SK-N-SH (cell line): ENCODE measurements at regions not wholly inside any gene's neighbourhood (a gene's known extent, or its start where the extent isn't known, plus 50 kb on each side); places are given as distances from the start of the nearest gene placed in this dataset.

ENCODE experiments used
- CTCF ChIA-PET: fragments of 300-600, 350-600 bp; formaldehyde crosslinking; extraction: SDS; loops from one replicate; lab custom pipeline; 2021; lab: Yijun Ruan, JAX
- POLR2A ChIA-PET: fragments of 350-600 bp; sonication (Branson Sonifier 250); formaldehyde crosslinking; extraction: SDS; loops from one replicate; lab custom pipeline; 2020; ENCODE audit warnings: antibody characterized with exemption, inconsistent platforms; lab: Yijun Ruan, JAX
- DNase-seq: peaks from one replicate; pipeline ENCODE4 v3.0.0; 2012
- H2AFZ ChIP-seq: fragments of 200-600 bp; sonication (generic); 2 replicates; pipeline ENCODE4 v1.8.1; 2016; ENCODE audit warnings: antibody characterized with exemption, mild to moderate bottlenecking, low read depth
- H3F3A ChIP-seq: fragments of 200-600 bp; sonication (generic); replicated peaks from 2 replicates; pipeline ENCODE3; 2016; ENCODE audit warnings: antibody characterized with exemption, mild to moderate bottlenecking; ENCODE audit not compliant: insufficient read depth
- H3K27ac ChIP-seq, 2 experiments: fragments of 200-500 bp in 1 of 2; fragments of 200-600 bp in 1 of 2; sonication (Bioruptor generic) in 1 of 2; sonication (generic), shearing (Covaris generic) in 1 of 2; 2 replicates each; pipeline versions ENCODE4 v1.5.1 to v1.6.1; 2014 to 2016; ENCODE audit warnings: low read depth in 2 of 2, inconsistent platforms in 1 of 2, low read length in 1 of 2, mild to moderate bottlenecking in 1 of 2, mixed read lengths in 1 of 2
- H3K27me3 ChIP-seq: fragments of 200-600 bp; sonication (generic), shearing (Covaris generic); 2 replicates; pipeline ENCODE4 v1.6.1; 2016; ENCODE audit warnings: mixed run types; ENCODE audit not compliant: insufficient read depth
- H3K36me3 ChIP-seq, 2 experiments: fragments of 200-500 bp in 1 of 2; fragments of 200-600 bp in 1 of 2; sonication (Bioruptor generic) in 1 of 2; sonication (generic) in 1 of 2; replicated peaks in 1 of 2; 2 replicates each; pipeline versions ENCODE3 to v1.5.1; 2014 to 2016; ENCODE audit warnings: low read length in 1 of 2, mild to moderate bottlenecking in 1 of 2; ENCODE audit not compliant: insufficient read depth in 2 of 2, control insufficient read depth in 1 of 2
- H3K4me1 ChIP-seq, 2 experiments: fragments of 200-500 bp in 1 of 2; fragments of 200-600 bp in 1 of 2; sonication (Bioruptor generic) in 1 of 2; sonication (generic), shearing (Covaris generic) in 1 of 2; 2 replicates each; pipeline versions ENCODE4 v1.5.1 to v1.6.1; 2014 to 2016; ENCODE audit warnings: low read depth in 1 of 2, low read length in 1 of 2, mixed run types in 1 of 2; ENCODE audit not compliant: insufficient read depth in 2 of 2, control insufficient read depth in 1 of 2
- H3K4me2 ChIP-seq: fragments of 200-600 bp; sonication (generic), shearing (Covaris generic); 2 replicates; pipeline ENCODE4 v1.6.1; 2017; ENCODE audit warnings: mixed run types
- H3K4me3 ChIP-seq, 2 experiments: fragments of 200-500 bp in 1 of 2; fragments of 200-600 bp in 1 of 2; sonication (Bioruptor generic) in 1 of 2; sonication (generic), shearing (Covaris generic) in 1 of 2; 2 replicates each; pipeline versions ENCODE4 v1.5.1 to v1.8.1; 2014 to 2016; ENCODE audit warnings: low read depth in 2 of 2, inconsistent platforms in 1 of 2, low read length in 1 of 2, mild to moderate bottlenecking in 1 of 2, mixed read lengths in 1 of 2, moderate library complexity in 1 of 2
- H3K79me2 ChIP-seq: fragments of 200-600 bp; sonication (generic); 2 replicates; pipeline ENCODE4 v1.8.1; 2017; ENCODE audit warnings: mild to moderate bottlenecking; ENCODE audit not compliant: insufficient read depth
- H3K9ac ChIP-seq: fragments of 200-600 bp; sonication (generic); 2 replicates; pipeline ENCODE4 v1.6.1; 2017; ENCODE audit warnings: mixed run types
- H3K9me2 ChIP-seq: fragments of 200-600 bp; sonication (generic); 2 replicates; pipeline ENCODE4 v1.6.1; 2017; ENCODE audit warnings: mixed run types
- H3K9me3 ChIP-seq: fragments of 200-600 bp; sonication (generic); 2 replicates; pipeline ENCODE4 v1.6.1; 2017; ENCODE audit warnings: mixed run types, mild to moderate bottlenecking, moderate library complexity
- H4K20me1 ChIP-seq: fragments of 200-600 bp; sonication (generic); 2 replicates; pipeline ENCODE4 v1.6.1; 2017; ENCODE audit warnings: mild to moderate bottlenecking, mixed run types; ENCODE audit not compliant: insufficient read depth
- CHD2 ChIP-seq: fragments of 150-350 bp; IDR thresholded peaks from 2 replicates; pipeline ENCODE4 v1.6.1; 2018; ENCODE audit warnings: low read length; ENCODE audit not compliant: partially characterized antibody
- ELF1 ChIP-seq: IDR thresholded peaks from 2 replicates; pipeline ENCODE4 v1.4.0; 2012
- EZH2phosphoT487 ChIP-seq: fragments of 200-600 bp; sonication (generic); IDR thresholded peaks from 2 replicates; pipeline ENCODE4 v1.6.1; 2017; ENCODE audit warnings: low read depth, mixed run types, mild to moderate bottlenecking, antibody characterized with exemption, moderate library complexity, borderline replicate concordance
- FOXJ3 ChIP-seq: sonication (generic); formaldehyde crosslinking; IDR thresholded peaks from 2 replicates; pipeline ENCODE4 v1.5.1; 2020; ENCODE audit warnings: mild to moderate bottlenecking, missing genetic modification reagents
- GATA2 ChIP-seq: sonication (generic); formaldehyde crosslinking; IDR thresholded peaks from 2 replicates; pipeline ENCODE4 v1.5.0; 2020; ENCODE audit warnings: mild to moderate bottlenecking, missing genetic modification reagents
- NFIC ChIP-seq: IDR thresholded peaks from 2 replicates; pipeline ENCODE4 v1.4.0; 2012; ENCODE audit warnings: borderline replicate concordance
- RAD21 ChIP-seq: IDR thresholded peaks from 2 replicates; pipeline ENCODE4 v1.6.1; 2012; ENCODE audit warnings: mild to moderate bottlenecking, low read length
- SMC3 ChIP-seq: IDR thresholded peaks from 2 replicates; pipeline ENCODE4 v1.6.1; 2012; ENCODE audit warnings: low read depth, low read length, improper control_type of control experiment
- TAF1 ChIP-seq: IDR thresholded peaks from 2 replicates; pipeline ENCODE4 v1.6.1; 2012; ENCODE audit warnings: low read depth, mild to moderate bottlenecking, low read length, moderate library complexity, borderline replicate concordance
- TEAD4 ChIP-seq: IDR thresholded peaks from 2 replicates; pipeline ENCODE4 v1.4.0; 2012; ENCODE audit warnings: mild to moderate bottlenecking, borderline replicate concordance; ENCODE audit not compliant: insufficient read depth
- WGBS: methylation state at CpG from one replicate; pipeline ENCODE4 v1.1.6; 2017; ENCODE audit warnings: low lambda C conversion rate; 5-methylcytosine and 5-hydroxymethylcytosine counted together
- TF ChIP-seq, protein P1 (sequence below): IDR thresholded peaks from 2 replicates; pipeline ENCODE4 v1.6.1; 2012; ENCODE audit warnings: mild to moderate bottlenecking, low read depth, low read length, moderate library complexity
- TF ChIP-seq, protein P2 (sequence below): IDR thresholded peaks from 2 replicates; pipeline ENCODE4 v1.4.0; 2012; ENCODE audit warnings: low read depth, borderline replicate concordance
- TF ChIP-seq, protein P3 (sequence below): fragments of 150-350 bp; IDR thresholded peaks from 2 replicates; pipeline ENCODE4 v1.6.1; 2016; ENCODE audit warnings: mild to moderate bottlenecking, low read depth, low read length
- TF ChIP-seq, protein P4 (sequence below): fragments of 150-350 bp; IDR thresholded peaks from 2 replicates; pipeline ENCODE4 v1.6.1; 2017; ENCODE audit warnings: antibody characterized with exemption, low read length, low read depth, borderline replicate concordance
- TF ChIP-seq, protein P5 (sequence below): fragments of 200-600 bp; sonication (generic); IDR thresholded peaks from 2 replicates; pipeline ENCODE4 v1.6.1; 2017; ENCODE audit warnings: antibody characterized with exemption, mild to moderate bottlenecking, moderate library complexity
- TF ChIP-seq, protein P6 (sequence below): IDR thresholded peaks from 2 replicates; pipeline ENCODE4; 2012

DNA sequence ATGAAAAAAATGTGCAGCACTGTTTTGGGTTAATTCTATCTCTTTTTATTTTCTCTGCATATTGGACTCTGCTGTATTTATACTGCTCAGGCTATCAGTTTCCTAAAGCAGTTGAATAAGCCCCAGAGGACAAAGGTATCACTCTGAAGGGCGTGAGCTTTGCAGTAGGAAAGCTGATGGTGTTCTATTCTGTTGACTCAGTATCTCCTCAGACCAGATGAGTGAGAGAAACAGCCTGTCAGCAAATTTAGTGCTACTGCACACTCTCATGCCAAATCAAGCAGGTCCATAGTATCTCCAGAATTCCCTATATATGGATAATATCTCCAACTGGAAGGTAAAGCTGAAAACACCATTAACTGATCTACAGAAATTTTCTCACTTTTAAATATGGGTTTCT is 132.3 kb upstream of the UGT8 start (continued):
- TF ChIP-seq, protein P1, sequence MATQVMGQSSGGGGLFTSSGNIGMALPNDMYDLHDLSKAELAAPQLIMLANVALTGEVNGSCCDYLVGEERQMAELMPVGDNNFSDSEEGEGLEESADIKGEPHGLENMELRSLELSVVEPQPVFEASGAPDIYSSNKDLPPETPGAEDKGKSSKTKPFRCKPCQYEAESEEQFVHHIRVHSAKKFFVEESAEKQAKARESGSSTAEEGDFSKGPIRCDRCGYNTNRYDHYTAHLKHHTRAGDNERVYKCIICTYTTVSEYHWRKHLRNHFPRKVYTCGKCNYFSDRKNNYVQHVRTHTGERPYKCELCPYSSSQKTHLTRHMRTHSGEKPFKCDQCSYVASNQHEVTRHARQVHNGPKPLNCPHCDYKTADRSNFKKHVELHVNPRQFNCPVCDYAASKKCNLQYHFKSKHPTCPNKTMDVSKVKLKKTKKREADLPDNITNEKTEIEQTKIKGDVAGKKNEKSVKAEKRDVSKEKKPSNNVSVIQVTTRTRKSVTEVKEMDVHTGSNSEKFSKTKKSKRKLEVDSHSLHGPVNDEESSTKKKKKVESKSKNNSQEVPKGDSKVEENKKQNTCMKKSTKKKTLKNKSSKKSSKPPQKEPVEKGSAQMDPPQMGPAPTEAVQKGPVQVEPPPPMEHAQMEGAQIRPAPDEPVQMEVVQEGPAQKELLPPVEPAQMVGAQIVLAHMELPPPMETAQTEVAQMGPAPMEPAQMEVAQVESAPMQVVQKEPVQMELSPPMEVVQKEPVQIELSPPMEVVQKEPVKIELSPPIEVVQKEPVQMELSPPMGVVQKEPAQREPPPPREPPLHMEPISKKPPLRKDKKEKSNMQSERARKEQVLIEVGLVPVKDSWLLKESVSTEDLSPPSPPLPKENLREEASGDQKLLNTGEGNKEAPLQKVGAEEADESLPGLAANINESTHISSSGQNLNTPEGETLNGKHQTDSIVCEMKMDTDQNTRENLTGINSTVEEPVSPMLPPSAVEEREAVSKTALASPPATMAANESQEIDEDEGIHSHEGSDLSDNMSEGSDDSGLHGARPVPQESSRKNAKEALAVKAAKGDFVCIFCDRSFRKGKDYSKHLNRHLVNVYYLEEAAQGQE: no peak
- TF ChIP-seq CHD2 (no peak), TAF1 (no peak)

DNA sequence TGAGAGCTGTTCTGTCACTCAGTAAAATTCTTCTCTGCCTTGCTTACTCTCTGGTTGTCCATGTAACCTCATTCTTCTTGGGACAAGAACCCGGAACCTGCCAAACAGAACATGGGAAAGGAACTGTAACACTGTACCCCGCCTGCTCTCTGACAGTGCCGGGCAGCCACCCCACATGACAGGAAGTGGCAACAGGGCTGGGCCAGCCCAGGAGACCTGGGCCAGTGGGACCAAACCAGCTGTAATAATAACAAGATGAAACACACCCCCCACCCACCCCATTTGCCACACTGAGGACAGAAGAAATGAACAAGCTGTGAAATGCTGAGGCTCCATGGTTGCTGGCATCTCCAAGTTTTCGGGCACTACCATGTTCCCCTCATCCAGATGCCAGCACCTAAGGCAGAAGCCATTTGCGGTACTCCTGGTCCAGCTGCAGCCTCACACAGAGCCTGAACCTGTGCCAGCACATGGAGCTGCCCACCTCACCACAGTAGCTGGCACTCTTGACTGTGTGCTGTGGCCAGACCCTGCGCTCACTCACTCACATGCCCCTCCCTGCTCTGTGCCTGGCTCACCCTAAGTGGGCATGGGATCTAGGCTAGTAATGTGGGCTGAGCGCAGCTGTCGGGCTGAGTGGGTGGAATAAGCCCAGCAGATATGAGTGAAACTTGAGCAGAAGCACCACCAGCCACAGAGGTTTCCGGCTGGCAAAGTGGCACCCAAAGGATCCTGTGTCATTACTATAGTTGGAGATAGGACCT is 126.2 kb upstream of the UGT8 start:
- no peaks in the 10 kb centered on the region for H4K20me1 ChIP-seq
- H2AFZ ChIP-seq: no peak overlapping the region
- no peaks in the 10 kb centered on the region; the same call in 1 of the 2 replicates for H3K27me3 ChIP-seq
- TF ChIP-seq, protein P2, sequence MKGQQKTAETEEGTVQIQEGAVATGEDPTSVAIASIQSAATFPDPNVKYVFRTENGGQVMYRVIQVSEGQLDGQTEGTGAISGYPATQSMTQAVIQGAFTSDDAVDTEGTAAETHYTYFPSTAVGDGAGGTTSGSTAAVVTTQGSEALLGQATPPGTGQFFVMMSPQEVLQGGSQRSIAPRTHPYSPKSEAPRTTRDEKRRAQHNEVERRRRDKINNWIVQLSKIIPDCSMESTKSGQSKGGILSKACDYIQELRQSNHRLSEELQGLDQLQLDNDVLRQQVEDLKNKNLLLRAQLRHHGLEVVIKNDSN: no peak
- TF ChIP-seq, protein P3, sequence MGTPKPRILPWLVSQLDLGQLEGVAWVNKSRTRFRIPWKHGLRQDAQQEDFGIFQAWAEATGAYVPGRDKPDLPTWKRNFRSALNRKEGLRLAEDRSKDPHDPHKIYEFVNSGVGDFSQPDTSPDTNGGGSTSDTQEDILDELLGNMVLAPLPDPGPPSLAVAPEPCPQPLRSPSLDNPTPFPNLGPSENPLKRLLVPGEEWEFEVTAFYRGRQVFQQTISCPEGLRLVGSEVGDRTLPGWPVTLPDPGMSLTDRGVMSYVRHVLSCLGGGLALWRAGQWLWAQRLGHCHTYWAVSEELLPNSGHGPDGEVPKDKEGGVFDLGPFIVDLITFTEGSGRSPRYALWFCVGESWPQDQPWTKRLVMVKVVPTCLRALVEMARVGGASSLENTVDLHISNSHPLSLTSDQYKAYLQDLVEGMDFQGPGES: no peak
- TF ChIP-seq EZH2phosphoT487: no peak
- TF ChIP-seq, protein P4, sequence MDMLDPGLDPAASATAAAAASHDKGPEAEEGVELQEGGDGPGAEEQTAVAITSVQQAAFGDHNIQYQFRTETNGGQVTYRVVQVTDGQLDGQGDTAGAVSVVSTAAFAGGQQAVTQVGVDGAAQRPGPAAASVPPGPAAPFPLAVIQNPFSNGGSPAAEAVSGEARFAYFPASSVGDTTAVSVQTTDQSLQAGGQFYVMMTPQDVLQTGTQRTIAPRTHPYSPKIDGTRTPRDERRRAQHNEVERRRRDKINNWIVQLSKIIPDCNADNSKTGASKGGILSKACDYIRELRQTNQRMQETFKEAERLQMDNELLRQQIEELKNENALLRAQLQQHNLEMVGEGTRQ: no peak
- no peak for TF ChIP-seq SMC3
- TF ChIP-seq, protein P5, sequence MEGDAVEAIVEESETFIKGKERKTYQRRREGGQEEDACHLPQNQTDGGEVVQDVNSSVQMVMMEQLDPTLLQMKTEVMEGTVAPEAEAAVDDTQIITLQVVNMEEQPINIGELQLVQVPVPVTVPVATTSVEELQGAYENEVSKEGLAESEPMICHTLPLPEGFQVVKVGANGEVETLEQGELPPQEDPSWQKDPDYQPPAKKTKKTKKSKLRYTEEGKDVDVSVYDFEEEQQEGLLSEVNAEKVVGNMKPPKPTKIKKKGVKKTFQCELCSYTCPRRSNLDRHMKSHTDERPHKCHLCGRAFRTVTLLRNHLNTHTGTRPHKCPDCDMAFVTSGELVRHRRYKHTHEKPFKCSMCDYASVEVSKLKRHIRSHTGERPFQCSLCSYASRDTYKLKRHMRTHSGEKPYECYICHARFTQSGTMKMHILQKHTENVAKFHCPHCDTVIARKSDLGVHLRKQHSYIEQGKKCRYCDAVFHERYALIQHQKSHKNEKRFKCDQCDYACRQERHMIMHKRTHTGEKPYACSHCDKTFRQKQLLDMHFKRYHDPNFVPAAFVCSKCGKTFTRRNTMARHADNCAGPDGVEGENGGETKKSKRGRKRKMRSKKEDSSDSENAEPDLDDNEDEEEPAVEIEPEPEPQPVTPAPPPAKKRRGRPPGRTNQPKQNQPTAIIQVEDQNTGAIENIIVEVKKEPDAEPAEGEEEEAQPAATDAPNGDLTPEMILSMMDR: no peak
- TF ChIP-seq GATA2 (CRISPR knock-in tag): no peak
- no peak for TF ChIP-seq NFIC
- TF ChIP-seq ELF1: no peak
- TF ChIP-seq FOXJ3 (CRISPR knock-in tag): no peak
- TF ChIP-seq, protein P6, sequence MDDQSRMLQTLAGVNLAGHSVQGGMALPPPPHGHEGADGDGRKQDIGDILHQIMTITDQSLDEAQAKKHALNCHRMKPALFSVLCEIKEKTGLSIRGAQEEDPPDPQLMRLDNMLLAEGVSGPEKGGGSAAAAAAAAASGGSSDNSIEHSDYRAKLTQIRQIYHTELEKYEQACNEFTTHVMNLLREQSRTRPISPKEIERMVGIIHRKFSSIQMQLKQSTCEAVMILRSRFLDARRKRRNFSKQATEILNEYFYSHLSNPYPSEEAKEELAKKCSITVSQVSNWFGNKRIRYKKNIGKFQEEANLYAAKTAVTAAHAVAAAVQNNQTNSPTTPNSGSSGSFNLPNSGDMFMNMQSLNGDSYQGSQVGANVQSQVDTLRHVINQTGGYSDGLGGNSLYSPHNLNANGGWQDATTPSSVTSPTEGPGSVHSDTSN: no peak
- TF ChIP-seq TEAD4: no peak
- no peak for TF ChIP-seq RAD21
- H3K27ac ChIP-seq: no peak overlapping the region
- no peak overlapping the region for H3K4me2 ChIP-seq
- no peaks in the 10 kb centered on the region for H3K36me3 ChIP-seq
- H3F3A ChIP-seq: no peaks in the 10 kb centered on the region
- no peak overlapping the region for H3K9ac ChIP-seq
- H3K4me1 ChIP-seq: no peaks in the 10 kb centered on the region
- H3K9me2 ChIP-seq: no peaks in the 10 kb centered on the region
- no peak for DNase-seq
- H3K79me2 ChIP-seq: no peaks in the 10 kb centered on the region
- ChIA-PET CTCF (interaction anchor here (1.6 kb wide), 1 partner anchor 23 kb away, joined by 3 read pairs; no protein-coding TSS in a partner anchor), POLR2A (no interaction called here)
- H3K9me3 ChIP-seq: no peaks in the 10 kb centered on the region
- WGBS: 4% methylated on average over 9 of the region's 9 CpGs
- H3K4me3 ChIP-seq: no peak overlapping the region
